Osteoblast (primary cell): ENCODE measurements at regions not wholly inside any gene's neighbourhood (a gene's known extent, or its start where the extent isn't known, plus 50 kb on each side); places are given as distances from the start of the nearest gene placed in this dataset.

ENCODE experiments used
- DNase-seq: peaks from one replicate; pipeline ENCODE4 v3.0.0; 2011; ENCODE audit warnings: low spot score, mixed read lengths; ENCODE audit not compliant: insufficient read length; ENCODE audit errors: missing footprints
- H2AFZ ChIP-seq: 2 replicates; pipeline ENCODE4 v1.6.0; 2011; ENCODE audit warnings: mild to moderate bottlenecking, low read length
- H3K27ac ChIP-seq: 2 replicates; pipeline ENCODE4 v1.5.1; 2011; ENCODE audit warnings: mild to moderate bottlenecking, low read depth, low read length, moderate library complexity
- H3K27me3 ChIP-seq: 2 replicates; pipeline ENCODE4 v1.6.0; 2012; ENCODE audit warnings: mild to moderate bottlenecking, control low read depth, inconsistent platforms, low read length, moderate library complexity; ENCODE audit not compliant: insufficient read depth
- H3K36me3 ChIP-seq: 2 replicates; pipeline ENCODE4 v1.5.1; 2011; ENCODE audit warnings: mild to moderate bottlenecking, low read length, control low read depth, moderate library complexity; ENCODE audit not compliant: insufficient read depth
- H3K4me1 ChIP-seq: 2 replicates; pipeline ENCODE4 v1.5.1; 2011; ENCODE audit warnings: mild to moderate bottlenecking, low read length, control low read depth, moderate library complexity; ENCODE audit not compliant: insufficient read depth
- H3K4me2 ChIP-seq: 2 replicates; pipeline ENCODE4 v1.6.0; 2011; ENCODE audit warnings: mild to moderate bottlenecking, low read length; ENCODE audit not compliant: insufficient read depth
- H3K4me3 ChIP-seq: fragments of 200-600 bp; sonication (generic); 3 replicates; pipeline ENCODE4 v1.5.1; 2012; ENCODE audit warnings: mild to moderate bottlenecking, low read length, inconsistent platforms; ENCODE audit not compliant: insufficient read depth
- H3K79me2 ChIP-seq: 2 replicates; pipeline ENCODE4 v1.6.0; 2012; ENCODE audit warnings: mild to moderate bottlenecking, low read length, control low read depth, inconsistent platforms; ENCODE audit not compliant: insufficient read depth
- H3K9me3 ChIP-seq: 2 replicates; pipeline ENCODE4 v1.5.1; 2011; ENCODE audit warnings: low read depth, low read length, control low read depth
- H4K20me1 ChIP-seq: 2 replicates; pipeline ENCODE4 v1.6.0; 2012; ENCODE audit warnings: mild to moderate bottlenecking, low read length, control low read depth; ENCODE audit not compliant: insufficient read depth
- TF ChIP-seq, protein P1 (sequence below): IDR thresholded peaks from 2 replicates; pipeline ENCODE4 v1.5.1; 2011; ENCODE audit warnings: mild to moderate bottlenecking, low read depth, low read length, moderate library complexity; ENCODE audit errors: extremely low read depth

DNA sequence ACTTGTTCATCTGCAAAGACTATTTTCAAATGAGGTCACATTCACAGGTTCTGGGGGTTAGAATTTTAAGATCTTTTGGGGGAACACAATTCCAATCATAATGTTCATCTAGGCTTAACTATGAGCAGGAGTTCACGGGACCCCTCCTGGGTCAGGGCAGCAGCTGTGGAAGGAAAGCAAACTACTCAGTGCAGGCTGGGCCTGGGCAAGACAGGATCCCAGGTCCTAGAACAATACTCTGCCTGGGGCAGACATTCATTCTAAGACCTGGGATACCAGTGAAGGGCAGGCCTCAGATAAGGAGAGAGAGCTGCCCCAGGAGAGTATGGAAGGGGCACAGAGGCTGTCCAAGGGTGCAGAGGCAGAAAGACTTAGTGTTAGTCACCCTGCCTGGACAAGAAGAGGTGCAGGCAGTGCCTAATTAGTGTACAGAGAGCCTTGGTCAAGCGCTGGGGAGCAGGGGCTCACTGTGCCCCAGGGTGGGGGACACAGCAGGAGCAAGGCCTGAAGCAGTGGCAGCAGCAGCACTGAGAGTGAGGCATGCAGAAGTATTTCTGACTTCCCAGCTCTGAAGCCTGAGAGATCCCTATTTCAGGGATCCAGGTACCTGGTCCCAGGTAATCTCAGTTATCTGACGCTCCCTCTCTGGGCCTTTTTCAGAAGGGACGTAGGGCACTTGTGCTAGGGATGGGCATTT, 123.0 kb upstream of the MAMLD1 start:
- peaks cover 10% of the 10 kb centered on the region for H3K4me1 ChIP-seq
- TF ChIP-seq, protein P1, sequence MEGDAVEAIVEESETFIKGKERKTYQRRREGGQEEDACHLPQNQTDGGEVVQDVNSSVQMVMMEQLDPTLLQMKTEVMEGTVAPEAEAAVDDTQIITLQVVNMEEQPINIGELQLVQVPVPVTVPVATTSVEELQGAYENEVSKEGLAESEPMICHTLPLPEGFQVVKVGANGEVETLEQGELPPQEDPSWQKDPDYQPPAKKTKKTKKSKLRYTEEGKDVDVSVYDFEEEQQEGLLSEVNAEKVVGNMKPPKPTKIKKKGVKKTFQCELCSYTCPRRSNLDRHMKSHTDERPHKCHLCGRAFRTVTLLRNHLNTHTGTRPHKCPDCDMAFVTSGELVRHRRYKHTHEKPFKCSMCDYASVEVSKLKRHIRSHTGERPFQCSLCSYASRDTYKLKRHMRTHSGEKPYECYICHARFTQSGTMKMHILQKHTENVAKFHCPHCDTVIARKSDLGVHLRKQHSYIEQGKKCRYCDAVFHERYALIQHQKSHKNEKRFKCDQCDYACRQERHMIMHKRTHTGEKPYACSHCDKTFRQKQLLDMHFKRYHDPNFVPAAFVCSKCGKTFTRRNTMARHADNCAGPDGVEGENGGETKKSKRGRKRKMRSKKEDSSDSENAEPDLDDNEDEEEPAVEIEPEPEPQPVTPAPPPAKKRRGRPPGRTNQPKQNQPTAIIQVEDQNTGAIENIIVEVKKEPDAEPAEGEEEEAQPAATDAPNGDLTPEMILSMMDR, result no peak
- H3K4me3 ChIP-seq, result no peak overlapping the region
- no peaks in the 10 kb centered on the region for H4K20me1 ChIP-seq
- no peak overlapping the region for H3K4me2 ChIP-seq
- no peaks in the 10 kb centered on the region for H3K79me2 ChIP-seq
- no peaks in the 10 kb centered on the region for H3K36me3 ChIP-seq
- no peaks in the 10 kb centered on the region for H3K9me3 ChIP-seq
- H3K27me3 ChIP-seq, result no peaks in the 10 kb centered on the region
- H3K27ac ChIP-seq, result no peak overlapping the region
- H2AFZ ChIP-seq, result no peak overlapping the region
- DNase-seq, result no peak

DNA sequence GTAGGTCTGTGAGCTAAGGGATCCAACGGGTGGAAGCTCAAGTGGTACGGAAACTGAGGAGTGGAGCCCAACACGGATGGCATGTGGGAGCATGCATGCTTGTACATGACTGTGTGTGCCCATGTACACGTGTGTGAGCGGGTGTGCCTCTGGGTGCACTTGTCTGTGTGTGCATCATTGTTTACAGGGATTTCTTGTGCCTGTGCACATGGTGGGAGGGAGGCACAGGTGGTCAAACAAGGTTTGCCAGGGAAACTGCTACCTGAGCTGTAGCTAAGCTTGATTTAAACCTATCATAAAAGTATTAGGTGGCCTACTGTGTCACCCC, 122.5 kb upstream of the MAMLD1 start:
- no peak overlapping the region for H3K4me2 ChIP-seq
- H4K20me1 ChIP-seq, result no peaks in the 10 kb centered on the region
- H3K36me3 ChIP-seq, result no peaks in the 10 kb centered on the region
- no peaks in the 10 kb centered on the region for H3K79me2 ChIP-seq
- H3K27ac ChIP-seq, result no peak overlapping the region
- TF ChIP-seq, protein P1, result no peak
- peaks cover 10% of the 10 kb centered on the region for H3K4me1 ChIP-seq
- no peak overlapping the region for H2AFZ ChIP-seq
- no peaks in the 10 kb centered on the region for H3K27me3 ChIP-seq
- DNase-seq, result no peak
- H3K4me3 ChIP-seq, result no peak overlapping the region
- H3K9me3 ChIP-seq, result no peaks in the 10 kb centered on the region

DNA sequence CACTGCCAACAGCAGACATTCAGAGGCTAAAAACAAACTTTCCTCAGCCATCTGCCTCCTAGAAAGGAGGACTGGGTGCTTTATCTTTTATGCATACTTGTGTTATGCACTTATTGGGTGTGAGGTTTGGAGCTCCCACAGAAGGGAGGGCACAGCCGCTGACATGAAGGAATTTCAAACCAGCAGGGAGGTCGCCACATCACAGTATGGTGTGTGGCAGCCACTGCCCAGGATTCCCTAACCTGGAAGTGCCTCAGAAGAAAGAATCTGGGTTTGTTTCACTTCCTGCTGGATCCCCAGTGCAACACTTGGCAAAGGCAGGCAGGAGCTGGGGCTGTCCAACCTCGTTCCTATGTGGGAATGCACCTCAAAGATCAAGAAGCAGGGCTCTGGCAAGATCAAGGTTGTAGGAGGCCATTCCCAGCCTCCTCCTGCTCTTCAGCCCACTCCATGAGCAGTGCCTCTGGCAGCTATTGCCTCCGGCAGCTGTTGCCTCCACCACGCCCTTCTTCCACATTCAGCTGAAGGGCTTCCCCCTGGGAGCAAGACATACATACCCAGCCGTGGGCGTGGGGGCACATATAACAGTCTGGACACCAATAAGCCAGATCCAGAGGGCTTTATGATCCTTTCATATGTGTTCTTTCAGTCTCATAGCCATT, 109.0 kb upstream of the MAMLD1 start:
- peaks cover 10% of the 10 kb centered on the region for H3K4me1 ChIP-seq
- H2AFZ ChIP-seq, result peak overlapping the region; percentile 35
- no peak for DNase-seq
- H3K9me3 ChIP-seq, result no peaks in the 10 kb centered on the region
- no peaks in the 10 kb centered on the region for H3K36me3 ChIP-seq
- H3K79me2 ChIP-seq, result no peaks in the 10 kb centered on the region
- no peak overlapping the region for H3K27ac ChIP-seq
- no peaks in the 10 kb centered on the region for H3K27me3 ChIP-seq
- H3K4me3 ChIP-seq, result no peak overlapping the region
- H4K20me1 ChIP-seq, result no peaks in the 10 kb centered on the region
- H3K4me2 ChIP-seq, result no peak overlapping the region
- TF ChIP-seq, protein P1, result no peak

DNA sequence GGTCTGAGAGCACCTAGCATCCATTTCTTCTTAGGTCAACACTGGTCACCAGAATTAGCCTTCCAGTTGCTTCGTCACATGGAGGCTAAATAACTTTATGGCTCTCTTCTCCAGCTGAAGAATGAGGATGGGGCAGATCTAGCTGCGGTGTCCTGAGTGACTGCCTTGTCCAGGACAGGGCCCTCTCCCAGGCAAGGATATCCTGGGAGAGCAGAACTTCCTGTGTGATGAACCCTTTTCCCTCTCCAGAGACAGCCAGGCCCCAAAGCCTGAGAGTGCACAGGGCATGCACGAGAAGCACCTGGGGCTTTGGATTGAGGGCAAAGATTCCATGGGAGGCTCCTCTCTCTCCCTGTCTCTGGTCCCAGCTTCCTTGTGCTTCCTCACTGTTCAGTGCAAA, 108.2 kb upstream of the MAMLD1 start:
- peaks cover 16% of the 10 kb centered on the region for H3K4me1 ChIP-seq
- H3K79me2 ChIP-seq, result no peaks in the 10 kb centered on the region
- H3K36me3 ChIP-seq, result no peaks in the 10 kb centered on the region
- no peak overlapping the region for H3K27ac ChIP-seq
- H3K27me3 ChIP-seq, result no peaks in the 10 kb centered on the region
- TF ChIP-seq, protein P1, result no peak
- H3K4me3 ChIP-seq, result no peak overlapping the region
- no peaks in the 10 kb centered on the region for H4K20me1 ChIP-seq
- no peak overlapping the region for H2AFZ ChIP-seq
- no peak for DNase-seq
- no peak overlapping the region for H3K4me2 ChIP-seq
- no peaks in the 10 kb centered on the region for H3K9me3 ChIP-seq
